ENCODE measurements at regions not wholly inside any gene's neighbourhood (a gene's known extent, or its start where the extent isn't known, plus 50 kb on each side); places are given as distances from the start of the nearest gene placed in this dataset.

- no peak for DNase-seq (ENCODE audit: low read depth)
- TF ChIP-seq CTCF (conservative IDR thresholded peaks at IDR 0.05; ENCODE audit: low read depth, low read length), result no peak
- H3K4me3 ChIP-seq (ENCODE audit: low read depth, low read length), result no peak overlapping the region
Observed at GRCh38 chr1:72336776-72337175, 54.4 kb upstream of the NEGR1 start.
